Heart left ventricle (tissue), 13 donors: ENCODE measurements at regions not wholly inside any gene's neighbourhood (a gene's known extent, or its start where the extent isn't known, plus 50 kb on each side); places are given as distances from the start of the nearest gene placed in this dataset.
"Not testable (repeated sequence)": the region's sequence is repeated elsewhere in the genome, so short reads cannot be mapped to it uniquely, and the experiment has no call there.

ENCODE experiments used
- CTCF ChIP-seq, 12 donors: fragments of 200-600 bp; sonication (generic) in 4 of 12; IDR thresholded peaks; one replicate each; pipeline versions ENCODE4 v1.5.0 to v1.8.0; 2018 to 2022; ENCODE audit warnings: antibody characterized with exemption in 12 of 12, mild to moderate bottlenecking in 5 of 12
- POLR2A ChIP-seq, 2 donors: fragments of 450-650 bp; IDR thresholded peaks; one replicate each; pipeline ENCODE4 v1.6.1; 2017; ENCODE audit warnings: antibody characterized with exemption in 2 of 2, mild to moderate bottlenecking in 2 of 2, moderate library complexity in 2 of 2
- donor health status: ischemic (EF 13 %, LVEDD 7.1; RV severe dilation, severe dysfunction).
- donor health status: DM: no; HTN: yes; CAD: no.
- donor health status: DM: no; HTN: no; CAD: no.
- donor health status: ischemic (EF 25% LVEDD 6.9; RV normal size, moderate dysfunction).
- donor health status: ischemic (EF 25% LVEDD 5.7; RV mildly dilated, moderate dysfunction).
- donor health status: ischemic (EF 35%, LVEDD 5.7; RV mildly dilated, moderate dysfunction).
- donor health status: nonischemic (EF 11% LVEDD 7.7; RV severe dilation, severe dysfunction).
- donor health status: DM: yes; HTN: yes; CAD: no.
- donor health status: PGD.
- donor health status: ischemic (EF 29% LVEDD 5.4; RV normal size, mild dysfunction).
- donor health status: nonischemic (EF 23%, LVEDD 6.1; RV moderate dilation, normal function).

- TF ChIP-seq POLR2A, CTCF (IDR thresholded peaks at IDR 0.05): not testable (repeated sequence)
These were observed 101.0 kb upstream of the NBPF9 start for GRCh38 chr1:149204396-149204795.
